ENCODE measurements at regions not wholly inside any gene's neighbourhood (a gene's known extent, or its start where the extent isn't known, plus 50 kb on each side); places are given as distances from the start of the nearest gene placed in this dataset.

GRCh38 chr15:85941186-85941855 is 138.3 kb upstream of the AGBL1 start:
- H3K9me3 Mint-ChIP-seq (ENCODE audit: insufficient read depth) = no peaks in the 10 kb centered on the region
- Histone ChIP-seq H3K79me2 (ENCODE audit: control insufficient read depth, insufficient read depth, low read length) (no peaks in the 10 kb centered on the region), H3K9me3 (ENCODE audit: control extremely low read depth in 1 of 3, control insufficient read depth in 2 of 3, insufficient read depth in 1 of 3, low read length in 2 of 3) (no peaks in the 10 kb centered on the region), H3K4me1 (ENCODE audit: control insufficient read depth in 2 of 2, insufficient read depth in 2 of 2, low read length in 2 of 2) (no peaks in the 10 kb centered on the region), H3K4me3 (ENCODE audit: control extremely low read depth in 1 of 5, extremely low read depth in 1 of 5, insufficient read depth in 1 of 5, low read depth in 2 of 5, low read length in 4 of 5) (no peak overlapping the region), H4K20me1 (ENCODE audit: control insufficient read depth, insufficient read depth, low read length, poor library complexity, severe bottlenecking) (no peaks in the 10 kb centered on the region), H3K27me3 (replicated peaks in 1 of 4; ENCODE audit: control extremely low read depth in 1 of 4, control insufficient read depth in 3 of 4, insufficient read depth in 4 of 4, low read length in 3 of 4) (no peaks in the 10 kb centered on the region), H3K9ac (ENCODE audit: low read length) (no peak overlapping the region), H3K4me2 (replicated peaks; ENCODE audit: low read depth, low read length, poor library complexity, severe bottlenecking) (no peak overlapping the region), H3K36me3 (replicated peaks in 1 of 2; ENCODE audit: control extremely low read depth in 1 of 2, control insufficient read depth in 1 of 2, extremely low read depth in 1 of 2, insufficient read depth in 2 of 2, low read length in 1 of 2) (no peaks in the 10 kb centered on the region), H2AFZ (ENCODE audit: insufficient read depth, low read depth, low read length, poor library complexity, severe bottlenecking) (no peak overlapping the region), H3K27ac (ENCODE audit: low read length in 2 of 2) (no peak overlapping the region)
- no peak for DNase-seq
- H3K27me3 Mint-ChIP-seq = peaks cover 2% of the 10 kb centered on the region
- TF ChIP-seq EZH2 (IDR thresholded peaks at IDR 0.05; ENCODE audit: borderline replicate concordance, insufficient read depth, low read depth, low read length, poor library complexity, severe bottlenecking) = no peak
- TF ChIP-seq CTCF (IDR thresholded peaks at IDR 0.05) = no peak
- no peak overlapping the region for H3K4me3 Mint-ChIP-seq
- no peak for ATAC-seq (ENCODE audit: low read depth)
- CTCF ChIA-PET = no interaction called here
- POLR2A ChIA-PET = no interaction called here
- 100% methylated on average over 1 of the region's 2 CpGs for WGBS (ENCODE audit: insufficient coverage)
- intact Hi-C loops (cut with micrococcal nuclease) = no loop called here
- no peaks in the 10 kb centered on the region for H3K4me1 Mint-ChIP-seq
- no peak overlapping the region for H3K27ac Mint-ChIP-seq

GRCh38 chr15:85942632-85943031 is 137.0 kb upstream of the AGBL1 start:
- no peak overlapping the region for H3K4me3 Mint-ChIP-seq
- intact Hi-C loops (cut with micrococcal nuclease) = no loop called here
- no peak overlapping the region for H3K4me3 ChIP-seq (ENCODE audit: control extremely low read depth in 1 of 5, extremely low read depth in 1 of 5, insufficient read depth in 1 of 5, low read depth in 2 of 5, low read length in 4 of 5)
- DNase-seq = no peak
- H3K27me3 ChIP-seq (replicated peaks in 1 of 4; ENCODE audit: control extremely low read depth in 1 of 4, control insufficient read depth in 3 of 4, insufficient read depth in 4 of 4, low read length in 3 of 4) = no peaks in the 10 kb centered on the region
- 94% methylated on average over 3 of the region's 5 CpGs for WGBS (ENCODE audit: insufficient coverage)
- no peaks in the 10 kb centered on the region for H3K4me1 Mint-ChIP-seq
- no peaks in the 10 kb centered on the region for H3K27me3 Mint-ChIP-seq
- ChIA-PET CTCF (no interaction called here), POLR2A (no interaction called here)
- no peak overlapping the region for H3K27ac ChIP-seq (ENCODE audit: low read length in 2 of 2)
- no peaks in the 10 kb centered on the region for H3K4me1 ChIP-seq (ENCODE audit: control insufficient read depth in 2 of 2, insufficient read depth in 2 of 2, low read length in 2 of 2)
- H4K20me1 ChIP-seq (ENCODE audit: control insufficient read depth, insufficient read depth, low read length, poor library complexity, severe bottlenecking) = no peaks in the 10 kb centered on the region
- no peak for TF ChIP-seq EZH2 (IDR thresholded peaks at IDR 0.05; ENCODE audit: borderline replicate concordance, insufficient read depth, low read depth, low read length, poor library complexity, severe bottlenecking)
- TF ChIP-seq CTCF (IDR thresholded peaks at IDR 0.05) = no peak
- H3K4me2 ChIP-seq (replicated peaks; ENCODE audit: low read depth, low read length, poor library complexity, severe bottlenecking) = no peak overlapping the region
- H3K9me3 ChIP-seq (ENCODE audit: control extremely low read depth in 1 of 3, control insufficient read depth in 2 of 3, insufficient read depth in 1 of 3, low read length in 2 of 3) = no peaks in the 10 kb centered on the region
- no peaks in the 10 kb centered on the region for H3K79me2 ChIP-seq (ENCODE audit: control insufficient read depth, insufficient read depth, low read length)
- H3K36me3 ChIP-seq (replicated peaks in 1 of 2; ENCODE audit: control extremely low read depth in 1 of 2, control insufficient read depth in 1 of 2, extremely low read depth in 1 of 2, insufficient read depth in 2 of 2, low read length in 1 of 2) = no peaks in the 10 kb centered on the region
- no peak overlapping the region for H2AFZ ChIP-seq (ENCODE audit: insufficient read depth, low read depth, low read length, poor library complexity, severe bottlenecking)
- ATAC-seq (ENCODE audit: low read depth) = no peak
- no peak overlapping the region for H3K9ac ChIP-seq (ENCODE audit: low read length)
- H3K27ac Mint-ChIP-seq = no peak overlapping the region
- no peaks in the 10 kb centered on the region for H3K9me3 Mint-ChIP-seq (ENCODE audit: insufficient read depth)

Data from B cell (primary cell).